GM12892 (cell line): ENCODE measurements at regions not wholly inside any gene's neighbourhood (a gene's known extent, or its start where the extent isn't known, plus 50 kb on each side); places are given as distances from the start of the nearest gene placed in this dataset.
"Not testable (repeated sequence)": the region's sequence is repeated elsewhere in the genome, so short reads cannot be mapped to it uniquely, and the experiment has no call there.

Experiments used
- DNase-seq: peaks from one replicate; pipeline ENCODE4 v3.0.0; 2011; ENCODE audit not compliant: insufficient read length
- FAIRE-seq: peaks from 2 replicates; lab custom pipeline; 2011; peaks lifted over from hg19 to GRCh38; lab: Jason Lieb, UNC
- POLR2A ChIP-seq: IDR thresholded peaks from 2 replicates; pipeline ENCODE4 v1.6.1; 2011; ENCODE audit warnings: low read depth, low read length, control low read depth
- POLR2AphosphoS5 ChIP-seq: IDR thresholded peaks from 2 replicates; pipeline ENCODE4 v1.6.1; 2011; ENCODE audit warnings: low read depth, low read length, control low read depth
- TAF1 ChIP-seq: IDR thresholded peaks from 2 replicates; pipeline ENCODE4 v1.6.1; 2011; ENCODE audit warnings: low read depth, mild to moderate bottlenecking, control low read depth, low read length, borderline replicate concordance

- DNase-seq (peak; percentile 20), FAIRE-seq (peak; percentile 91)
- TF ChIP-seq TAF1, result no peak
- no peak for TF ChIP-seq POLR2A
- no peak for TF ChIP-seq POLR2AphosphoS5
Observed at GRCh38 chr5:124504081-124504916, 242.1 kb downstream of the ZNF608 start.

- FAIRE-seq, result no peak
- no peak for DNase-seq
Observed at GRCh38 chr5:124502551-124502950, 243.9 kb downstream of the ZNF608 start.

GRCh38 chr5:124499818-124500217 lies 246.6 kb downstream of the ZNF608 start:
- not testable (repeated sequence) for DNase-seq, FAIRE-seq

More at GRCh38 chr5:124502551-124502950, 243.9 kb downstream of the ZNF608 start:
- TF ChIP-seq POLR2AphosphoS5 (no peak), POLR2A (no peak), TAF1 (no peak)

GRCh38 chr5:124496968-124497367 lies 249.5 kb downstream of the ZNF608 start:
- DNase-seq, FAIRE-seq: not testable (repeated sequence)

GRCh38 chr5:124494540-124495116 lies 251.8 kb downstream of the ZNF608 start:
- FAIRE-seq (no peak), DNase-seq (no peak)
- no peak for TF ChIP-seq POLR2AphosphoS5
- TF ChIP-seq TAF1, result no peak
- TF ChIP-seq POLR2A, result no peak

GRCh38 chr5:124492444-124493224 lies 253.8 kb downstream of the ZNF608 start:
- FAIRE-seq, result no peak
- TF ChIP-seq TAF1 (no peak), POLR2AphosphoS5 (no peak), POLR2A (no peak)

GRCh38 chr5:124490315-124490714 lies 256.1 kb downstream of the ZNF608 start:
- DNase-seq, FAIRE-seq: not testable (repeated sequence)

More at GRCh38 chr5:124492444-124493224, 253.8 kb downstream of the ZNF608 start:
- no peak for DNase-seq

GRCh38 chr5:124481419-124481818 lies 265.0 kb downstream of the ZNF608 start:
- no peak for DNase-seq
- no peak for FAIRE-seq
- TF ChIP-seq POLR2AphosphoS5 (no peak), TAF1 (no peak), POLR2A (no peak)

GRCh38 chr5:124480964-124481363 lies 265.5 kb downstream of the ZNF608 start:
- no peak for FAIRE-seq
- no peak for TF ChIP-seq POLR2AphosphoS5
- no peak for TF ChIP-seq TAF1
- no peak for TF ChIP-seq POLR2A
- no peak for DNase-seq

GRCh38 chr5:124480022-124480421 lies 266.4 kb downstream of the ZNF608 start:
- FAIRE-seq (no peak), DNase-seq (no peak)
- TF ChIP-seq POLR2A, result no peak
- no peak for TF ChIP-seq TAF1
- no peak for TF ChIP-seq POLR2AphosphoS5

GRCh38 chr5:124478264-124478663 lies 268.2 kb downstream of the ZNF608 start:
- FAIRE-seq, result no peak
- no peak for TF ChIP-seq TAF1
- no peak for TF ChIP-seq POLR2A
- TF ChIP-seq POLR2AphosphoS5, result no peak
- no peak for DNase-seq

GRCh38 chr5:124477577-124477976 lies 268.9 kb downstream of the ZNF608 start:
- DNase-seq (no peak), FAIRE-seq (no peak)
- TF ChIP-seq POLR2AphosphoS5 (no peak), POLR2A (no peak), TAF1 (no peak)
